Forelimb muscle (tissue), 1 donor: ENCODE measurements at regions not wholly inside any gene's neighbourhood (a gene's known extent, or its start where the extent isn't known, plus 50 kb on each side); places are given as distances from the start of the nearest gene placed in this dataset.

Source experiments
- DNase-seq: peaks from one replicate; pipeline ENCODE4 v3.0.0-alpha.2; 2013; ENCODE audit warnings: low read depth

DNA sequence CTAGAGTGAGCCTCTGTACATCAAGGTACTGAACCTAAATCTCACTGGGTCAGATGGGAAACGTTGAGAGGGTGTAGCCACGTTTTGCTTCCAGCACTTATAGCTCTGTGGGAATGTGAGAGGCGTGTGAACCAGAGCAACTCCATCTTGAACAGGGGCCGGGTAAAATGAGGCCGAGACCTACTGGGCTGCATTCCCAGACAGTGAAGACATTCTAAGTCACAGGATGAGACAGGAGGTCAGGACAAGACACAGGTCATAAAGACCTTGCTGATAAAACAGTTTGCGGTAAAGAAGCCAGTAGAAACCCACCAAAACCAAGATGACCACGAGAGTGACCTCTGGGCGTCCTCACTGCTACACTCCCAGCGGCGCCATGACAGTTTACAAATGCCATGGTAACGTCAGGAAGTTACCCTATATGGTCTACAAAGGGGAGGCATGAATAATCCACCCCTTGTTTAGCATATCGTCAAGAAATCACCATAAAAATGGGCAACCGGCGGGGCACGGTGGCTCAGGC is 63.4 kb upstream of the NCOR2 start:
- no peak for DNase-seq

GRCh38 chr12:124629789-124630480 is 62.5 kb upstream of the NCOR2 start:
- DNase-seq: no peak

DNA sequence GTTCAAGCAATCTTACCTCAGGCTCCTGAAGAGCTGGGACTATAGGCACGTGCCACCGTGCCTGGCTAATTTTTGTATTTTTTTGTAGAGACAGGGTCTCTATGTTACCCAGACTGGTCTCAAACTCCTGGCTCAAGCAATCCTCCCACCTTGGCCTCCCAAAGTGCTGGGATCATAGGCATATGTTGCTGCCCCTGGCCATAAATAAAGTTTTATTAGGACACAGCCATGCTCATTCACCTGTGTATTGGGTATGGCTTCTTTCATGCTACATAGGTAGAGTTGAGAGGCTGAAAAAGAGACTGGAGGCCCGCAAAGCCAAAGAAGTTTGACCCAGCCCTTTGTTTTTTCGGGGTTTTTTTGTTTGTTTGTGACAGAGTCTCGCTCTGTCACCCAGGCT is 61.7 kb upstream of the NCOR2 start:
- no peak for DNase-seq

- no peak for DNase-seq
Measured at GRCh38 chr12:124627956-124628355, 60.5 kb upstream of the NCOR2 start.

GRCh38 chr12:124626971-124627411 is 59.6 kb upstream of the NCOR2 start:
- DNase-seq: peak; percentile 88

DNA sequence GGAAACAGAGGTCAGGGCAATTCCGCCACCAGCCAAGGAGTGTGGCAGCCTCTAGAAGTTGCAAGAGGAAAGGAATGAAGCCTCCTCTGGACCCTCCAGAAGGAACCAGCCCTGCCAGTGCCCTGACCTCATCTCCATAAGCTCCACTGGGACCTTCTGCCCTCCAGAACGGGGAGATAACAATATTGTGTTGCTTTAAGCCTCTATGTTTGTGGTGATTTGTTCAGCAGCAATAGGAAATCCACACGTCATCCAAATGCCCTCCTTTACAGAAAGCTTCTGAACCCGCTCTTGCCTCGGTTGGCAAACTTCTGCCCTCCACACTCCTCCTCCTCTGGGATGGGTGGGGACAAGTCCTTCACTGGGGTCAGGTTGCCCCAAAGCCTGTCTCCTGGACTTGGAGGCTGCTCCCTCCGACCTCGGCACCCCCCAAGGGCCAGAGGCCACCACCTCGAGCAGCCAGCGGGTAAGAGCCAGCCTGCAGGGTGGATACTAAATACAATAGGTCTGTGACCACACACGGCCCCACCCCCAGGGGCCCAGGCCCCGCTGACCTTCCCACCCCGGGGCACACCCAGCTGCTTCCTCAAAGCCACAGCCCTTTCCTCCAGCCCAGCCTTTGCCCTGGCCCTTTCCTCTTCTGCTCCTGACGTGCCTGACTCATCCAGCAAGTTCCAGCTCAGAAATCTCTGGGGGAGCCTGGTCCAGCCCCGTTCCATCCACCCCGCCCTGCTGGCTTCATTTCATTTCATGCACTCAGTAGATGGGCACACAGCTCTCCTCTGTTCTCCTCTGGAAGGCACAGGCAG is 58.7 kb upstream of the NCOR2 start:
- DNase-seq: no peak

DNA sequence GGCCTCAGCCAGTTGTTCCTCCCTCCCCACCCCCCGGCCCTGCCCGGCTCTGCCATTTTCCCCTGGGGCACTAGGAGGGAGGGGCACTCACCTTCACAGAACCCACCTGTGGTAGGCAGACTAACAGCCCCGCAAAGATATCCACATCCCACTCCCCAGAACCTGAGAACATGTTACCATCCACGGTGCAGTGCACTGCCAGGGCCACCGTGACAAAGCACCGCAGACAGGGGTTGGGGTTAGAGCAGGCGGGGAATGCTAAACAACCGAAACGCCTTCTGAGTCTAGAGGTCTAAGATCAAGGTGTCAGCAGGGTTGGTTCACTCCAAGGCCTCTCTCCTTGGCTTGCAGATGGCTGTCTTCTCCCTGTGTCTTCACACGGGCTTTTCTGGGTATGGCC is 57.4 kb upstream of the NCOR2 start:
- DNase-seq: no peak

DNA sequence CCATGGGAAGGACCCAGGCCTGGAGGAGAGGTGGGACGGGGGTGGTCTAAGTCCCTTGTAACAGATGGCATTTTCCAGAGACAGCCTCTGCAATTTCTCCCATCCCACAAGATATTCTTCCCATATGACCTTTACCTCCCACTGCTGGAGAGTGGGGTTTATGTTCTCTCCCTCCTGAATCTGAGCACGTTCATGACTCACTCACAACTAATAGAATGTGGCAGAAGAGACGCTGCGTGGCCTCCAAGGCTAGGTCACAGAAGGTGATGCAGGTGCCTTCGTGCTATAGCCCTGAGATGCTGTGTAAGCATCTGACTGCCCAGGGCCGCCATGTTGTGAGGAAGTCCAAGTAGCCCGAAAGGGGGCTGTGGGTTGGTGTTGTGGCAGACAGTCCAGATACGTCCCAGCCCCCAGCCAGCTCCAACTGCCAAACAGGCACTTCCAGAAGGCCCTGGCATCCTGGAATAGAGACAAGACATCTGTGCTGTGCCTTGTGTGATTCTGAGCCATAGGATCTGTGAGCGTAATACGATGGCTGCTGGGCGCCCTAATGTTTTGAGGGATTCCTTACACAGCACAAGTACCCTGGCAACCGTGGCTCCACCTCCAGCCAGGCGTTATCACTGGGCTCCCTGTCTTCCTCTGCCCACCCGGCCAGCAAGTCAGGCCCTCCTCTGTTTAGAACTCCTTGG is 56.1 kb upstream of the NCOR2 start:
- DNase-seq: no peak

DNA sequence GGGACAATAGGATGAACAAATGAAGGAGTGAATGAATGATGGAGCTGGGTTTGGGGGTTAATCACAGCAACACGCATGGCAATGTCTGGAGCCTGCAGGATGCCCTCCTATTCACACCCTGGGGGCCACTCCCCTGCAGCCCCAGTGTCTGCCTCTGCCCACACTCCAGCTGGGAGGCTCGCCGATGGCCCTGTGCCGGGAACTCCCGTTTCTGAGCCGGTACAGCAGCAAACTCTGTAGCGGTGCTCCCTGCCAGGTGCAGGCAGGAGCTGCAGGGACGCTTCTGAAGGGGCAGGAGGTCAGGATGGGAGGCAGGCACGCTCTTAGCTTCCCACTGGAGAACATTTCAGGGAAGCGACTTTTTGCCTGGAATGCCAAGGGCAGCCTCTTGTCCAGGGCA is 55.4 kb upstream of the NCOR2 start:
- no peak for DNase-seq

- no peak for DNase-seq
Measured at GRCh38 chr12:124622331-124622730, 54.9 kb upstream of the NCOR2 start.

DNA sequence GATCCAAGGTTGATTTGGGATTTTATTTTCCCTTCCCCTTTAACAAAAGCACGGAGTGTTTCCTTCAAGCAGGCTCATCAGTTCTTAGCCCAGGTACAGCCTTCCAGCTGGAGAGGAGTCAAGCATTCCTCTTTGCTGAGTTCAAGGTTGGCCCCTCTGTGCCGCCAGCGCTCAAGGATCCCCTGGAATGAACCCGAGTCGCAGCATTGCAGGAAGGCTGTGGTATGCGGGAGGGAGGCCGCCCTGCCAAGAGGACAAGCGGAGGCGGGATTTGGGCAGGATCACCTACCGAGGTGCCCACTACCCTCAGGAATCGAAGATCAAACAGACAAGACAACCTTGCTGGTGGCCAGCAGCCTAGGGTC is 53.9 kb upstream of the NCOR2 start:
- DNase-seq: no peak

- no peak for DNase-seq
Measured at GRCh38 chr12:124620606-124621295, 53.3 kb upstream of the NCOR2 start.

DNA sequence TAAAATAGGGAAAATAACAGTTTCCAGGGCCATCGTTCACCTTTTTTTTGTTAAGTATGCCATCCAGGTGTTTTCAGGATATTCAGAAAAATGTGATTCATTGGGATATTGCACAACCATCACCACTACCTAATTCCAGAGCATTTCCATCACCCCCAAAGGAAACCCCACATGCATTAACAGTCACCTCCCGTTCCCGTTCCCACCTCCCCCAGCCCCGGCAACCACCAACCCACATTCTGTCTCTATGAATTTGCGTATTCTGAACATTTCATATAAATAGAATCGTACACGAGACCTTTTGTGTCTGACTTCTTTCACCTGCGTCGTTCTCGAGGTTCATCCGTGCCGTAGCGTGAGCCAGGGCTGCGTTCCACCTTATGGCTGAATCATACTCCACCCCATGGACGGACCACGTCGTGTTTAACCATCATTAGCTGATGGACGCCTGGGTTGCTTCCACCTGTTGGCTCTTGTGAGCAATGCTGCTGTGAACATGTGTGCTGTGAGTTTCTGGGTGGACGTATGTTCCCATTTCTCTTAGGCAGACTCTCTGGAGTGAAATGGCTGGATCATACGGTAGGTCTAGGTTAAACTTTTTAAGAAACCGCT is 51.0 kb upstream of the NCOR2 start:
- DNase-seq: no peak

DNA sequence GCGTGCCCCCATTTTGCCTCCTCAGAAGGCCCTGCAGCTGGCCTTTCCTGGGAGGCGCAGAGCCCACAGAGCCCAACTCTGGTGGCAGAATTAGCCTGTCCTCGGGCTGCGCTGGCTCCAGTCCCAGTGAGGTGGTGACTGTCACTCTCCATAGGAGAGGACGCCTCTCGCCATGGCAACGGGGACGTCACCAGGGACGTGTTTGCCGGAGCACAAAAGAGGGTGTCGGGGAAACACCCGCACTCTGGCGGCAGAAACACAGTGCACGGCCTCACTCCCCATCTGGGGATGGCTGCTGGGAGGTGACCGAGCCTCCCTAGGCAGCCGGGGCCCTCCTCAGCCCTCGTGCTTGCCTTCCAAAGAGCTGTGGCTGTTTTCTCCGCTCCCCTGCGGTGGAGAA is 50.2 kb upstream of the NCOR2 start:
- no peak for DNase-seq
